NCI-H748 treated with DMSO at 0.1 percent for 48 hours (cell line): ENCODE measurements at regions not wholly inside any gene's neighbourhood (a gene's known extent, or its start where the extent isn't known, plus 50 kb on each side); places are given as distances from the start of the nearest gene placed in this dataset.
"Not testable (repeated sequence)": the region's sequence is repeated elsewhere in the genome, so short reads cannot be mapped to it uniquely, and the experiment has no call there.

ENCODE experiments used
- DNase-seq: peaks from one replicate; lab custom pipeline; 2025; lab: John Stamatoyannopoulos, UW

- DNase-seq: no peak
Measured at GRCh38 chr3:87873136-87873535, 185.7 kb downstream of the CGGBP1 start.

- DNase-seq: no peak
Measured at GRCh38 chr3:87867001-87867400, 191.8 kb downstream of the CGGBP1 start.

GRCh38 chr3:87856126-87856525, 202.7 kb downstream of the CGGBP1 start:
- no peak for DNase-seq

GRCh38 chr3:87855616-87856015, 203.2 kb downstream of the CGGBP1 start:
- no peak for DNase-seq

- no peak for DNase-seq
Measured at GRCh38 chr3:87855211-87855610, 203.6 kb downstream of the CGGBP1 start.

- no peak for DNase-seq
Measured at GRCh38 chr3:87848003-87848402, 210.8 kb downstream of the CGGBP1 start.

- no peak for DNase-seq
Measured at GRCh38 chr3:87837076-87837475, 221.7 kb downstream of the CGGBP1 start.

- no peak for DNase-seq
Measured at GRCh38 chr3:87836026-87836425, 222.8 kb downstream of the CGGBP1 start.

GRCh38 chr3:87835236-87835635, 223.6 kb downstream of the CGGBP1 start:
- DNase-seq: no peak

GRCh38 chr3:87834327-87834726, 224.5 kb downstream of the CGGBP1 start:
- DNase-seq: no peak

GRCh38 chr3:87833039-87833377, 225.8 kb downstream of the CGGBP1 start:
- DNase-seq: no peak

- no peak for DNase-seq
Measured at GRCh38 chr3:87828046-87828445, 230.8 kb downstream of the CGGBP1 start.

- DNase-seq: no peak
Measured at GRCh38 chr3:87822563-87822962, 236.2 kb downstream of the CGGBP1 start.

GRCh38 chr3:87813503-87813902, 245.3 kb downstream of the CGGBP1 start:
- not testable (repeated sequence) for DNase-seq

- no peak for DNase-seq
Measured at GRCh38 chr3:87811953-87812352, 246.9 kb downstream of the CGGBP1 start.

GRCh38 chr3:87810452-87811016, 248.3 kb downstream of the CGGBP1 start:
- DNase-seq: no peak

GRCh38 chr3:87805670-87806069, 253.1 kb downstream of the CGGBP1 start:
- no peak for DNase-seq

GRCh38 chr3:87801409-87801808, 257.4 kb downstream of the CGGBP1 start:
- DNase-seq: no peak

GRCh38 chr3:87800516-87800915, 258.3 kb downstream of the CGGBP1 start:
- DNase-seq: no peak

- DNase-seq: no peak
Measured at GRCh38 chr3:87798567-87798947, 260.2 kb downstream of the CGGBP1 start.

GRCh38 chr3:87797872-87798566, 260.8 kb downstream of the CGGBP1 start:
- DNase-seq: no peak

- DNase-seq: no peak
Measured at GRCh38 chr3:87796843-87797185, 262.0 kb downstream of the CGGBP1 start.

- no peak for DNase-seq
Measured at GRCh38 chr3:87796137-87796842, 262.5 kb downstream of the CGGBP1 start.

GRCh38 chr3:87795701-87796100, 263.1 kb downstream of the CGGBP1 start:
- DNase-seq: no peak
